ENCODE measurements at regions not wholly inside any gene's neighbourhood (a gene's known extent, or its start where the extent isn't known, plus 50 kb on each side); places are given as distances from the start of the nearest gene placed in this dataset.

- H3K27ac Mint-ChIP-seq, result no peak overlapping the region
- H3K36me3 Mint-ChIP-seq, result no peaks in the 10 kb centered on the region
- no peaks in the 10 kb centered on the region for H3K4me1 Mint-ChIP-seq
- no peaks in the 10 kb centered on the region for H3K9me3 Mint-ChIP-seq
- H3K27me3 Mint-ChIP-seq, result no peaks in the 10 kb centered on the region
- no peak overlapping the region for H3K4me3 Mint-ChIP-seq
- DNase-seq, result no peak
Measured at GRCh38 chr3:104764496-104764895, 602.2 kb upstream of the ALCAM start.

DNA sequence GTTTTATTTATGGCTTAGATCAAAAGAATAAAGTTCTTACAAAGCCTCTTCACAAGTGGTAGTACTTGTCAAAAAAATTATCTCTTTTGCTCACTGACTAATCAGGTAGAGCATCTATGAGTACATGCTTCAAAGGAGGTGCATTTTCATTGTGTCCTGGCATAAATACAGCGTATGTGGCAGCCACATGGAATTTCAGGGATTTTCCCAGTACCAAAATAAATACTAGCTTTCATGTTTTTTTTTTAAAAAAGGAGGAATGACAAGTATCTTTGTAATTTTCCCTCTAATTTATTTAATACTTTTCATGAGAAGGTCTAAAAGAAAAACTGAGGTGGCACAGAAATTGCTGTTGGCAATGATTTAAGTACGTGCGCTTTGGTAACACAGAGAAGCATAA, 597.8 kb upstream of the ALCAM start:
- Mint-ChIP-seq H3K36me3 (no peaks in the 10 kb centered on the region), H3K4me1 (no peaks in the 10 kb centered on the region), H3K27ac (no peak overlapping the region), H3K27me3 (no peaks in the 10 kb centered on the region), H3K9me3 (no peaks in the 10 kb centered on the region), H3K4me3 (no peak overlapping the region)
- DNase-seq, result no peak

- Mint-ChIP-seq H3K9me3 (peaks cover 2% of the 10 kb centered on the region), H3K4me3 (no peak overlapping the region), H3K36me3 (no peaks in the 10 kb centered on the region), H3K27me3 (no peaks in the 10 kb centered on the region), H3K4me1 (no peaks in the 10 kb centered on the region), H3K27ac (no peak overlapping the region)
- no peak for DNase-seq
Measured at GRCh38 chr3:104779324-104779723, 587.4 kb upstream of the ALCAM start.

- H3K27ac Mint-ChIP-seq, result no peak overlapping the region
- DNase-seq, result no peak
- peaks cover 2% of the 10 kb centered on the region for H3K9me3 Mint-ChIP-seq
- H3K4me3 Mint-ChIP-seq, result no peak overlapping the region
- no peaks in the 10 kb centered on the region for H3K4me1 Mint-ChIP-seq
- H3K27me3 Mint-ChIP-seq, result no peaks in the 10 kb centered on the region
- no peaks in the 10 kb centered on the region for H3K36me3 Mint-ChIP-seq
Measured at GRCh38 chr3:104781112-104781511, 585.6 kb upstream of the ALCAM start.

- peaks cover 4% of the 10 kb centered on the region for H3K27me3 Mint-ChIP-seq
Measured at GRCh38 chr3:104785947-104786346, 580.8 kb upstream of the ALCAM start.

GRCh38 chr3:104787306-104787705, 579.4 kb upstream of the ALCAM start:
- Mint-ChIP-seq H3K27me3 (peaks cover 4% of the 10 kb centered on the region), H3K36me3 (no peaks in the 10 kb centered on the region), H3K4me3 (no peak overlapping the region), H3K9me3 (no peaks in the 10 kb centered on the region), H3K4me1 (no peaks in the 10 kb centered on the region), H3K27ac (no peak overlapping the region)
- no peak for DNase-seq

More at GRCh38 chr3:104785947-104786346, 580.8 kb upstream of the ALCAM start:
- no peaks in the 10 kb centered on the region for H3K9me3 Mint-ChIP-seq
- no peak overlapping the region for H3K27ac Mint-ChIP-seq
- no peaks in the 10 kb centered on the region for H3K36me3 Mint-ChIP-seq
- no peaks in the 10 kb centered on the region for H3K4me1 Mint-ChIP-seq
- H3K4me3 Mint-ChIP-seq, result no peak overlapping the region
- DNase-seq, result no peak

DNA sequence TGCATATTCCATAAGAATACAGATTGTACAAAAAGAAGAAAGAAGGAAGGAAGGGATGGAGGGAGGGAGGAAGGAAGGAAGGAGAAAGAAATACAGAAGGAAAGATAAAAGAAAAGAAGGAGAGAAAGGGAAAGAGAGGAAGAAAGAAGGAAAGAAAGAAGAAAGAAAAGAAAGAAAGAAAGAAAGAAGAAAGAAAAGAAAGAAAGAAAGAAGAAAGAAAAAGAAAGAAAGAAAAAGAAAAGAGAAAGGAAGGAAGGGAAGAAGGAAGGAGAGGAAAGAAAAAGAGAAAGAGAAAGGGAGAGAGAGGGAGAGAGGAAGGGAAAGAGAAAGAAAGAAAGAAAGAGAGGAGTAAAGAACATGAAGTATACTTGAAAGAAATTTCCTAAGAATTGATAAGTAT, 577.9 kb upstream of the ALCAM start:
- H3K4me1 Mint-ChIP-seq, result no peaks in the 10 kb centered on the region
- no peaks in the 10 kb centered on the region for H3K36me3 Mint-ChIP-seq
- H3K27me3 Mint-ChIP-seq, result peaks cover 4% of the 10 kb centered on the region
- H3K9me3 Mint-ChIP-seq, result no peaks in the 10 kb centered on the region
- H3K4me3 Mint-ChIP-seq, result no peak overlapping the region
- DNase-seq, result no peak
- no peak overlapping the region for H3K27ac Mint-ChIP-seq

DNA sequence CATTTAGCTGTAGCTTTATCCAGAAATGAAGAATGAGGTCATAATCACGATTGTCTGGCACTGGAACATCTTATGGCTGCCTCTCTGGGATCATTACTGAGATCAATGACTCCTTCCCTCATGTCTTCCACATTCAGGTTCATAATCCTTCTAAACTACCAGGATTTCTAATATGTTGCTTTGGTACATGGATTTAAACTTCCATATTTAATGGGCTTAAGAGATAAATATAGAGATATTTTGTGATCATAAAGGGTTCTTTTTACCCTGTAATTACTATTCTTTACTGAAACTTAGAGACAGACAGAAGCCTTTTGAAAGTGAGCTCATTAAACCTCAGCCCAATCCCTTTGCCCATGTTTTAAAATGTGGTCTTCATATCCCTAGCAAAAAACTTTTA, 575.4 kb upstream of the ALCAM start:
- Mint-ChIP-seq H3K27ac (no peak overlapping the region), H3K27me3 (peaks cover 4% of the 10 kb centered on the region), H3K4me1 (no peaks in the 10 kb centered on the region), H3K9me3 (no peaks in the 10 kb centered on the region), H3K4me3 (no peak overlapping the region), H3K36me3 (no peaks in the 10 kb centered on the region)
- DNase-seq, result no peak

DNA sequence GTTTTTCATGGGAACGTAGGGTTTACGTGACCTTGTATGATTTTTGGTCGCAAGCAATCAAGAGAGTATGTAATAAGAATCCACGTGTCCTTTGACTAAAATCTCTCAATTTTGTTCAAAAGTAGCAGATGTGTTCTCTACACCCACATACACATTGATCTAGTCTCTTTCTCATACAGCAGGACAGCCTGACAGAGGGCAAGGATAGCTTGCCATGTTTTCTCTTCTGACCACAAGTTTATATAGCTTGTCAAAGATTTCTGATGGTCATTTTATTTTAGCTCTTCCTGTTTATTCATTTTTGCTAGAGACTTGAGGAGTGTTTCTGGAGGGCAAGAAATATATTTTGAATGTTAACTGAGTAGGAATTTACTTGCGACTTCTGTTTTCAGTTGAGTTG, 570.2 kb upstream of the ALCAM start:
- Mint-ChIP-seq H3K36me3 (no peaks in the 10 kb centered on the region), H3K27me3 (no peaks in the 10 kb centered on the region), H3K9me3 (no peaks in the 10 kb centered on the region), H3K4me1 (no peaks in the 10 kb centered on the region), H3K4me3 (no peak overlapping the region), H3K27ac (no peak overlapping the region)
- DNase-seq, result no peak

DNA sequence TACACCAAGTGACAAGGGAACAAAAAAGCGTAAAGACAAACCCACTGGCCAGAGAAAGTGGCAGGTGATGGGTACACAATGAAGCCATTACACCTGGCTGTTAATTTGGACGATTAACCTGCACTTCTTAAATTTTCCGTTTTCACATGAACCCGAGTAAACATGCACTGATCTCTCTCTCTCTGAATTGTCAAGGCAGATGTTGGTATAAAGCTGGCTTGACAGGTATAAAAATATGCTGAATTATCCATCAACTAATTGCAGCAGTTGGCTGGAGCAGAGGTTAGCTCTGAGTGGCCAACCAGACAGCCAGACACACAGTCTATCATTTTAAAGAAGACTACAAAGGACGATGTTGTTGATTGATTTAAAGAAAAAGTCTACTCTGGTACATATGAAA, 561.7 kb upstream of the ALCAM start:
- no peaks in the 10 kb centered on the region for H3K36me3 Mint-ChIP-seq
- no peaks in the 10 kb centered on the region for H3K27me3 Mint-ChIP-seq
- no peak overlapping the region for H3K27ac Mint-ChIP-seq
- no peak overlapping the region for H3K4me3 Mint-ChIP-seq
- DNase-seq, result no peak
- H3K9me3 Mint-ChIP-seq, result no peaks in the 10 kb centered on the region
- H3K4me1 Mint-ChIP-seq, result no peaks in the 10 kb centered on the region

GRCh38 chr3:104805508-104805907, 561.2 kb upstream of the ALCAM start:
- no peaks in the 10 kb centered on the region for H3K27me3 Mint-ChIP-seq
- H3K27ac Mint-ChIP-seq, result no peak overlapping the region
- DNase-seq, result no peak
- H3K4me1 Mint-ChIP-seq, result no peaks in the 10 kb centered on the region
- no peaks in the 10 kb centered on the region for H3K36me3 Mint-ChIP-seq
- H3K4me3 Mint-ChIP-seq, result no peak overlapping the region
- H3K9me3 Mint-ChIP-seq, result no peaks in the 10 kb centered on the region

DNA sequence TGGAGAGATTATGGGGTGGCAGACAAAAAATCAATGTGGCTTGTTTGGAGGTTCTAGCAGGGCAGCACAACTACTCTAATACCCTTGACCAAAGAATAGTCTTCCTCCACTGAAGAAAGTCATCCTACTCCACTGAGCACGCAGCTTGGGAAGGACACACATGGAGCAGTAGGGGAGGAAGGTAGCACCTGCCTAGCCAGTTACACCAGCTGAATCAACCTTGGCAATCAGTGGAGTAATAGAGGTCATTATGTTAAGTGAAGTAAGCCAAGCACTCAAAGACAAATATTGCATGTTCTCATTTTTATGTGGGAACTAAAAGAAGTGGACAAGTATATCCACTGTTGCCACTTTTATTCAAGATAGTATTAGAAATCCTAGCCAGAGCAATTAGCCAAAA, 555.8 kb upstream of the ALCAM start:
- Mint-ChIP-seq H3K4me3 (no peak overlapping the region), H3K27me3 (no peaks in the 10 kb centered on the region), H3K36me3 (no peaks in the 10 kb centered on the region), H3K27ac (no peak overlapping the region), H3K9me3 (peaks cover 3% of the 10 kb centered on the region), H3K4me1 (no peaks in the 10 kb centered on the region)
- DNase-seq, result no peak

DNA sequence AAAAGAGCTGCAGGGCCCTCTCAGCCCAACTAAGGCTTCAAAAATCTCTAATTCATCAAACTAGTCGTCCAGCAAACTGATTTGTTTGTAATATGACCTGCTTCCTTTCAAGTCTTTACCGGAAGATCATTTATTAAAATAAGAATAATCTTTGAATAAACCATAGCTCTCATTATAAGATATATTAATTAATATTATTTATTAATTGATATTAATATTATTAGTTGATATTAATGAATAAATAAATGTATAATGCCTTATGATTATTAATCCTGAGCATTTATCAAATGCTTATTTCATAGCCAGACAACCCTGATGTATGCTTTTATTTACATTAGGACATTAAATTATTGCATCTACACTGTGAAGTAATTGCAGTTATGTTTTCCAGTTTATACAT, 550.7 kb upstream of the ALCAM start:
- Mint-ChIP-seq H3K36me3 (no peaks in the 10 kb centered on the region), H3K4me3 (no peak overlapping the region), H3K4me1 (no peaks in the 10 kb centered on the region), H3K27me3 (no peaks in the 10 kb centered on the region), H3K9me3 (peaks cover 3% of the 10 kb centered on the region), H3K27ac (no peak overlapping the region)
- DNase-seq, result no peak

- Mint-ChIP-seq H3K27ac (no peak overlapping the region), H3K4me3 (no peak overlapping the region), H3K9me3 (peaks cover 1% of the 10 kb centered on the region)
Measured at GRCh38 chr3:104816716-104817115, 550.0 kb upstream of the ALCAM start.

GRCh38 chr3:104819333-104819732, 547.4 kb upstream of the ALCAM start:
- Mint-ChIP-seq H3K27ac (no peak overlapping the region), H3K9me3 (peaks cover 4% of the 10 kb centered on the region), H3K4me1 (no peaks in the 10 kb centered on the region), H3K36me3 (no peaks in the 10 kb centered on the region), H3K27me3 (no peaks in the 10 kb centered on the region), H3K4me3 (no peak overlapping the region)
- no peak for DNase-seq

More at GRCh38 chr3:104816716-104817115, 550.0 kb upstream of the ALCAM start:
- DNase-seq, result no peak
- Mint-ChIP-seq H3K36me3 (no peaks in the 10 kb centered on the region), H3K27me3 (no peaks in the 10 kb centered on the region), H3K4me1 (no peaks in the 10 kb centered on the region)

DNA sequence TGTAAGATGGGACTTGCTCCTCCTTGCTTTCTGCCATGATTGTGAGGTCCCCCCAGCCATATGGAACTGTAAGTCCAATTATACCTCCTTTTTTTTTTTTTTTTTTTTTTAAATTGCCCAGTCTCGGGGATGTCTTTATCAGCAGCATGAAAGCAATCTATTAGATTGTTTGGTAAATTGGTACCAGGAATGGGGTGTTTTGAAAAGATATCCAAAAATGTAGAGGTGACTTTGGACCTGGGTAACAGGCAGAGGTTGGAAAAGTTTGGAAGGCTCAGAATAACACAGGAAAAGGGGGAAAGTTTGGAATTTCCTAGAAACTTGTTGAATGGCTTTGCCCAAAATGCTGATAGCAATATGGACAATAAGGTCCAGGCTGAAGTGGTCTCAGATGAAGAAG, 545.8 kb upstream of the ALCAM start:
- Mint-ChIP-seq H3K36me3 (no peaks in the 10 kb centered on the region), H3K4me1 (no peaks in the 10 kb centered on the region), H3K9me3 (peaks cover 4% of the 10 kb centered on the region), H3K27ac (no peak overlapping the region), H3K27me3 (no peaks in the 10 kb centered on the region), H3K4me3 (no peak overlapping the region)
- DNase-seq, result no peak

DNA sequence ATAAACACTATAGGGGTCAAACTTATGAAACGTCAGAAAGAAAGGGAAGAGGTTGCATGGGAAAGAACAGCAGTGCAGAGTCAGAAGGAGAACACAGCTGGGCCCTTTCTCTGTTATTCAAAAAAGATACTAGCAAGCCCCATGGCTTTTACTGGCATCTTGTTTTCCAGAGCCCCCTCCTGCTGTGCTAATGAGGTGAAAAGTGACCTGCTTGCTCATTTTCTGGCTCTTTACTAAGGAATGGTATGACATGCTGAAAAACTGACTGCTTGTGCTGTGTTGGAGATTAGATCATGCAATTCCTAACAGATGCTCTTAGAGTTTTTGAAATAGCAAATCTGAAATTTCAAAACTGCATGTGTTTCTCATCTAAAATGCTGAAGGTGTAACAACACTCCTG, 541.6 kb upstream of the ALCAM start:
- no peak for DNase-seq
- Mint-ChIP-seq H3K27me3 (no peaks in the 10 kb centered on the region), H3K36me3 (no peaks in the 10 kb centered on the region), H3K4me1 (no peaks in the 10 kb centered on the region), H3K9me3 (peaks cover 4% of the 10 kb centered on the region), H3K27ac (no peak overlapping the region), H3K4me3 (no peak overlapping the region)

All from activated naive CD8-positive, alpha-beta T cell treated with anti-CD3 and anti-CD28 coated beads for 36 hours (primary cell).